ENCODE measurements at regions not wholly inside any gene's neighbourhood (a gene's known extent, or its start where the extent isn't known, plus 50 kb on each side); places are given as distances from the start of the nearest gene placed in this dataset.

- no peak for TF ChIP-seq CTCF (IDR thresholded peaks at IDR 0.05)
- TF ChIP-seq POLR2A (IDR thresholded peaks at IDR 0.05), result no peak
Measured at GRCh38 chr14:66025779-66026178, 460.4 kb upstream of the CCDC196 start.
